Dermis blood vessel endothelial cell (primary cell): ENCODE measurements at regions not wholly inside any gene's neighbourhood (a gene's known extent, or its start where the extent isn't known, plus 50 kb on each side); places are given as distances from the start of the nearest gene placed in this dataset.
"Not testable (repeated sequence)": the region's sequence is repeated elsewhere in the genome, so short reads cannot be mapped to it uniquely, and the experiment has no call there.

Experiments
- DNase-seq: peaks from one replicate; pipeline ENCODE4 v3.0.0; 2010

GRCh38 chr10:53155674-53156073, 383.1 kb upstream of the MBL2 start:
- not testable (repeated sequence) for DNase-seq

GRCh38 chr10:53153831-53154230, 381.2 kb upstream of the MBL2 start:
- DNase-seq = no peak

GRCh38 chr10:53140506-53140905, 367.9 kb upstream of the MBL2 start:
- DNase-seq = no peak

- no peak for DNase-seq
These were observed 363.3 kb upstream of the MBL2 start for GRCh38 chr10:53135897-53136253.

GRCh38 chr10:53135213-53135896, 362.8 kb upstream of the MBL2 start:
- no peak for DNase-seq

GRCh38 chr10:53134050-53134449, 361.5 kb upstream of the MBL2 start:
- DNase-seq = no peak

GRCh38 chr10:53130337-53130736, 357.8 kb upstream of the MBL2 start:
- DNase-seq = no peak

GRCh38 chr10:53127686-53128085, 355.1 kb upstream of the MBL2 start:
- DNase-seq = no peak

GRCh38 chr10:53123311-53123710, 350.7 kb upstream of the MBL2 start:
- no peak for DNase-seq

GRCh38 chr10:53122281-53122680, 349.7 kb upstream of the MBL2 start:
- DNase-seq = no peak

GRCh38 chr10:53115660-53116059, 343.1 kb upstream of the MBL2 start:
- no peak for DNase-seq

- no peak for DNase-seq
These were observed 338.9 kb upstream of the MBL2 start for GRCh38 chr10:53111529-53111928.

- DNase-seq = no peak
These were observed 336.7 kb upstream of the MBL2 start for GRCh38 chr10:53109320-53109719.

GRCh38 chr10:53108317-53108934, 335.8 kb upstream of the MBL2 start:
- DNase-seq = no peak

GRCh38 chr10:53107711-53108110, 335.1 kb upstream of the MBL2 start:
- no peak for DNase-seq

GRCh38 chr10:53102424-53102823, 329.8 kb upstream of the MBL2 start:
- DNase-seq = no peak

GRCh38 chr10:53093878-53094277, 321.3 kb upstream of the MBL2 start:
- DNase-seq = no peak

GRCh38 chr10:53091574-53091973, 319.0 kb upstream of the MBL2 start:
- DNase-seq = no peak

GRCh38 chr10:53088961-53089360, 316.4 kb upstream of the MBL2 start:
- DNase-seq = no peak

GRCh38 chr10:53079283-53079682, 306.7 kb upstream of the MBL2 start:
- DNase-seq = no peak

- DNase-seq = no peak
These were observed 304.4 kb upstream of the MBL2 start for GRCh38 chr10:53076948-53077347.

- no peak for DNase-seq
These were observed 302.9 kb upstream of the MBL2 start for GRCh38 chr10:53075469-53075868.

- DNase-seq = no peak
These were observed 299.6 kb upstream of the MBL2 start for GRCh38 chr10:53072144-53072543.

GRCh38 chr10:53071505-53072125, 299.0 kb upstream of the MBL2 start:
- no peak for DNase-seq
